Loucy (cell line): ENCODE measurements at regions not wholly inside any gene's neighbourhood (a gene's known extent, or its start where the extent isn't known, plus 50 kb on each side); places are given as distances from the start of the nearest gene placed in this dataset.

Experiments
- CTCF ChIP-seq: fragments of 200-600 bp; sonication (generic); conservative IDR thresholded peaks from 2 replicates; pipeline ENCODE4 v1.5.1; 2014; ENCODE audit warnings: mild to moderate bottlenecking, antibody characterized with exemption, low read length
- EZH2phosphoT487 ChIP-seq: fragments of 200-600 bp; IDR thresholded peaks from 2 replicates; pipeline ENCODE4 v1.6.1; 2018; ENCODE audit warnings: antibody characterized with exemption, mild to moderate bottlenecking, moderate library complexity, borderline replicate concordance

GRCh38 chr6:115271434-115271833 is 789.3 kb downstream of the FRK start:
- TF ChIP-seq EZH2phosphoT487 (no peak), CTCF (no peak)
